ENCODE measurements at regions not wholly inside any gene's neighbourhood (a gene's known extent, or its start where the extent isn't known, plus 50 kb on each side); places are given as distances from the start of the nearest gene placed in this dataset.
A peak's percentile ranks its signal among the peaks of the same experiment; 100 is the strongest.

DNA sequence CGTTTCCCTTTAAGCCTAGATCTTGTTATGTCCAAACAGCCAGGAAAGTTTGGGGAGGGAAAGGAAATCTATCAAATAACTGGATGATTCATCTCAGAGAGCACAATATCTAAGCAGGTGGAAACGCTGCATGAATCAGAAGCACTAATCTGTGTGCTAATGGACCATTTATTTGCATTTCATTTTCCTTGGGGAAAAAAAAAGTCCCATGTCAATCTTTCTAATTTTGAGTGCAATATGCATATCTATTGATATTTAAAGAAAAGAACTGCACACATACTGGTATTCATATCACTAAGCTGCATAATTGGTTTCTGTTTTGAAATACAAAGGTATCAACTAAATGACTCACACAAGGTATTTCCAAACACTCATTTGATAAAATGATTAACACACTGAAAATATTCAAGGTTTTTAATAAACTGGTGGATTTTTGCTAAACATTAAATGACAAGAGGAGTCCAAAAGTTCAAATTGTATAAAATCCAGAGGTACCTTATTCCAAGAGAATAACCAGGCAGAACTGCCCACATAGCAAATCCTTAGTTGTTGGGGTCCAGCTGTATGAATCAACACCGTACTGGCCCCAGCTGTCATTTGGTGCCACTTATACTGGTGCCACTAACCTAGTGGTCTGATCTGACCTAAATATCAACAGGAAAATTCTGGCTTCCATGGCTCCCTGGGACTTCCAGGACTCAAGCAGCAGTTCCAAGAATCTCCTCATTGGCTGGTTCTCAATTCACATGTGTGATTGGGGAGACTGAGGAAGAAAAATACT is 122.2 kb upstream of the SP4 start:
- H3K4me1 Mint-ChIP-seq: peaks cover 8% of the 10 kb centered on the region
- H3K4me3 Mint-ChIP-seq: no peak overlapping the region
- intact Hi-C loops (cut with micrococcal nuclease): loop anchor here (5.0 kb wide), 1 partner anchor 47 kb away; no protein-coding TSS in a partner anchor
- no peaks in the 10 kb centered on the region for H3K27me3 Mint-ChIP-seq
- TF ChIP-seq, protein P1, sequence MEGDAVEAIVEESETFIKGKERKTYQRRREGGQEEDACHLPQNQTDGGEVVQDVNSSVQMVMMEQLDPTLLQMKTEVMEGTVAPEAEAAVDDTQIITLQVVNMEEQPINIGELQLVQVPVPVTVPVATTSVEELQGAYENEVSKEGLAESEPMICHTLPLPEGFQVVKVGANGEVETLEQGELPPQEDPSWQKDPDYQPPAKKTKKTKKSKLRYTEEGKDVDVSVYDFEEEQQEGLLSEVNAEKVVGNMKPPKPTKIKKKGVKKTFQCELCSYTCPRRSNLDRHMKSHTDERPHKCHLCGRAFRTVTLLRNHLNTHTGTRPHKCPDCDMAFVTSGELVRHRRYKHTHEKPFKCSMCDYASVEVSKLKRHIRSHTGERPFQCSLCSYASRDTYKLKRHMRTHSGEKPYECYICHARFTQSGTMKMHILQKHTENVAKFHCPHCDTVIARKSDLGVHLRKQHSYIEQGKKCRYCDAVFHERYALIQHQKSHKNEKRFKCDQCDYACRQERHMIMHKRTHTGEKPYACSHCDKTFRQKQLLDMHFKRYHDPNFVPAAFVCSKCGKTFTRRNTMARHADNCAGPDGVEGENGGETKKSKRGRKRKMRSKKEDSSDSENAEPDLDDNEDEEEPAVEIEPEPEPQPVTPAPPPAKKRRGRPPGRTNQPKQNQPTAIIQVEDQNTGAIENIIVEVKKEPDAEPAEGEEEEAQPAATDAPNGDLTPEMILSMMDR (IDR thresholded peaks at IDR 0.05): no peak
- ATAC-seq (ENCODE audit: low read depth) (peak; percentile 18), DNase-seq (no peak)
- no peak overlapping the region for H3K27ac Mint-ChIP-seq
- H3K9me3 Mint-ChIP-seq: peaks cover 9% of the 10 kb centered on the region
- no peaks in the 10 kb centered on the region for H3K36me3 Mint-ChIP-seq (ENCODE audit: low read depth)
- ChIA-PET POLR2A (interaction anchor here (1.0 kb wide), 1 partner anchor 47 kb away, joined by 3 read pairs; no protein-coding TSS in a partner anchor), CTCF (no interaction called here)

DNA sequence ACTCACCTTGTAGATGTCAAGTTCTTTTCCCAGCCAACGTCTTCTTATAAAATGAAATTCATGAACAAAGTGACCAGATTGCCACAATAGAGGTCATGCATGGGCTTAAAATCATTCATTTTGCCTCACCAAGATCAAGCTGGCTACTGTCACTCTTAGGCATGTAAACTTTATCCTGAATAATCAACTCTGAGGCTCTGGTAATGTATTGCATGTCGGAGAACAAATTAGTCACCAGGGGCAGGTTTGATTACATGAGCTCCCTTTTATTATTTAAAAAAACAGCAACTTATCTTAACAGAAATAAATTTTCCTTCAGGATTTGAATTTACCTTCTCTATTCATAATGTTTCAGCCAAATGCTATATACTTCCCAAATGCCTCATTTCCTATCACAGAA is 112.9 kb upstream of the SP4 start:
- Mint-ChIP-seq H3K9me3 (peaks cover 9% of the 10 kb centered on the region), H3K4me3 (no peak overlapping the region), H3K4me1 (no peaks in the 10 kb centered on the region), H3K27me3 (no peaks in the 10 kb centered on the region), H3K36me3 (ENCODE audit: low read depth) (peaks cover 2% of the 10 kb centered on the region), H3K27ac (no peak overlapping the region)
- TF ChIP-seq, protein P1 (IDR thresholded peaks at IDR 0.05): no peak
- intact Hi-C loops (cut with micrococcal nuclease): no loop called here
- ATAC-seq (ENCODE audit: low read depth) (no peak), DNase-seq (no peak)
- ChIA-PET POLR2A (no interaction called here), CTCF (no interaction called here)

DNA sequence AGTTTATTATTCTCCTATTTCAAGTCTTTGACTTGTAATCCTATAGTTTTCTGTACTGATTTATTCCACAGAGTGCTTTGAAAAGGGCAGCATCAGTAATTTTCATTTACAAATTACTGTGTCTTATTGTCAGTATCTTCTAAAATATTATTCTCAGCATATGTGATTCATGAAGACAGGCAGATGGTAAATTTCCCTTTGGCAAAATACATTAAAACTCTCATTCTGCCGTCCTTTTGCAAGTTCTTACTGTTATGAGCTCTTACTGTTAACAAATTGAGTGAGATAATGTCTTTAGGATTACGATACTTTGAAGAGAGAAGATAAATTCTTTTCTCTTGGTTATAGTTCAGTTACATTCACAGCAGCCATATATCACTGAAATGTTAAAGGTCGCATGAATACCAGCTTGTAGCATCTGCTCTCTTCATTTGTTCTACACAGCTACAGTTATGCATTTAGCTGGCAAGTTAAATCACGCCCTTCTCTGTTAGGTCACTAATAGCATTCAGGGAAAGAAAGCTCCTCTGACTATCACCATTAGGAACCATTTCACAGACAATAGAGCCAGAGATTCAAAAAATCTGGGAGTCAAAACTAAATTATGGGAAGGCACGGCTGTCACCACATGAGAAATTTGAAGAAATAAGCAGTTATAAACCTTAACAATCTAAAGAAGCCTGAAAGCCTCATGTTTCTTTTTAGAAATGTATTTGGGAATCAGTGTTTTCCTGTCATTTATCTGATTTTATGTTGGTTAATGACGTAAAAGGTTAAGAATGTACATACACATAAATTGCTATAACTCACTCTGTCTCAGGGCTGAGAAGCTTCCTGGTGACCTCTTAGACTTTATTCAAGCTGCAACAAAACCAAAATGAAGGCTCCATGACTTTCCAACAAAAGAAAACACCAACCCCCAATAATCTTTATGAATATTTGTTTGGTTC is 109.6 kb upstream of the SP4 start:
- H3K27me3 Mint-ChIP-seq: no peaks in the 10 kb centered on the region
- ChIA-PET CTCF (no interaction called here), POLR2A (no interaction called here)
- intact Hi-C loops (cut with micrococcal nuclease): no loop called here
- H3K4me3 Mint-ChIP-seq: no peak overlapping the region
- TF ChIP-seq, protein P1 (IDR thresholded peaks at IDR 0.05): no peak
- no peaks in the 10 kb centered on the region for H3K4me1 Mint-ChIP-seq
- no peaks in the 10 kb centered on the region for H3K9me3 Mint-ChIP-seq
- H3K27ac Mint-ChIP-seq: no peak overlapping the region
- no peaks in the 10 kb centered on the region for H3K36me3 Mint-ChIP-seq (ENCODE audit: low read depth)
- no peak for ATAC-seq (ENCODE audit: low read depth)
- no peak for DNase-seq

DNA sequence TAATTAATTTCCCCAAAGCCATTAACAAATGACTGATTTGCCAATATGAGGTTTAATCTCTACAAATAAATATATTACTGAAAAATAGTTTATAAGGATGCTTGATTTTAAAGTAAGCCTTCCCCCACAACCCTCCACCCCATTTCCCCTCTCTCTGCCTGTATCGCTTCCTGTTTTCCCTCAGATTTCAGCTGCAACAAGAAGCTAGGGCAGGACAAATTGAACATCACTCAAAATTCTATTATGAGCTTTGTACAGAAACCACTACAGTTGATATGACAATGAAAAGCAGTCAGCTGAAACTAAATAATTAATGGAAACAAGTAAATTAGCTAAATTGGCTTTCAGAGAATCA is 109.0 kb upstream of the SP4 start:
- Mint-ChIP-seq H3K27me3 (no peaks in the 10 kb centered on the region), H3K9me3 (no peaks in the 10 kb centered on the region), H3K4me1 (no peaks in the 10 kb centered on the region), H3K36me3 (ENCODE audit: low read depth) (no peaks in the 10 kb centered on the region), H3K4me3 (no peak overlapping the region), H3K27ac (no peak overlapping the region)
- ChIA-PET POLR2A (no interaction called here), CTCF (no interaction called here)
- TF ChIP-seq, protein P1 (IDR thresholded peaks at IDR 0.05): no peak
- DNase-seq: no peak
- intact Hi-C loops (cut with micrococcal nuclease): no loop called here
- ATAC-seq (ENCODE audit: low read depth): no peak

DNA sequence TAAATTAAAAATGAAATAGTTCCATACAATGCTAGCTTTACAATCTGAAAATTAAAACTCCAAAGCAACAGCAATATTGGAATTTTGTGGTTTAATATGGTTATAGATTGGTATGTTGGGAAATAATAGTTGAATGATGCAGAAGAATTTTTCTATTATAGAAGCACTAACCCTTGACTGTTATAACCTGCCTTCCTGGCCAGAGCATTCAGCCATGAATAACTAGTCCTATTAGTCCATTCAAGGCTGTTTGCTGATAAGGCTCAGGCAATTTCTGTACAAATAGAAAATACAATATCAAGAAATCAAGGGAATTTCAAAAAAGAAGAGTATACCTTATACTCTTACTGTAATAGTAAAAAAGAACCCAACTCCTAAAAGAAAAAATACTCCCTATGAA is 101.6 kb upstream of the SP4 start:
- POLR2A ChIA-PET: no interaction called here

More for the DNA sequence above, 101.6 kb upstream of the SP4 start:
- intact Hi-C loops (cut with micrococcal nuclease): no loop called here
- no peak overlapping the region for H3K27ac Mint-ChIP-seq
- TF ChIP-seq, protein P1 (IDR thresholded peaks at IDR 0.05): no peak
- DNase-seq: no peak
- peaks cover 2% of the 10 kb centered on the region for H3K9me3 Mint-ChIP-seq
- H3K4me3 Mint-ChIP-seq: no peak overlapping the region
- no peaks in the 10 kb centered on the region for H3K27me3 Mint-ChIP-seq
- H3K36me3 Mint-ChIP-seq (ENCODE audit: low read depth): peaks cover 2% of the 10 kb centered on the region
- no peak for ATAC-seq (ENCODE audit: low read depth)
- CTCF ChIA-PET: no interaction called here
- no peaks in the 10 kb centered on the region for H3K4me1 Mint-ChIP-seq

Data from activated B cell treated with CpG ODN at 0.5 μM for 24 hours (primary cell).